ENCODE measurements at regions not wholly inside any gene's neighbourhood (a gene's known extent, or its start where the extent isn't known, plus 50 kb on each side); places are given as distances from the start of the nearest gene placed in this dataset.

DNA sequence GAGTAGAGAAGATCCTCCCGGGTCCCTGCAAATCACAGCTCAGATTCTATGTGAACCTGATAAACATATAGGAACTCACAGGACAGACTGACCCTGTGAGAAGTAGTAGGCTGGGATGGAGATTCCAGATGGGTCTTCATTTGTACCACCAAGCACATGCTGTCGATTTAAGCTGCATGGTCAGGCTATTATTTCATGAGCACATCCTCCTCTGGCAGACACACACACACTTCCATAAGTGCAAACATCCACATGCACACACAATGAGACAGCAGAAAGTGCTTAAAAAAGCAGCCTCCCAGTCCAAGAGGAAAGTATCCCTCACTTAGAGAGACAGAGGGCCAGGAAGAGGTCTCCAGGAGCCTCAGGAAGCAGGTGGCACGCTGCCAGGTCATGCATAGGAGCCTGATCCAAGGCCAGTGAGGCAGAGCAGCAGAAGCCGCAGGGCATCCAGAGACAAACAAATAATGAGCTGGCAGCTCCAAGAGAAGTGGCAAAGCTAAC lies 131.8 kb downstream of the UNC5CL start:
- ATAC-seq, result no peak

DNA sequence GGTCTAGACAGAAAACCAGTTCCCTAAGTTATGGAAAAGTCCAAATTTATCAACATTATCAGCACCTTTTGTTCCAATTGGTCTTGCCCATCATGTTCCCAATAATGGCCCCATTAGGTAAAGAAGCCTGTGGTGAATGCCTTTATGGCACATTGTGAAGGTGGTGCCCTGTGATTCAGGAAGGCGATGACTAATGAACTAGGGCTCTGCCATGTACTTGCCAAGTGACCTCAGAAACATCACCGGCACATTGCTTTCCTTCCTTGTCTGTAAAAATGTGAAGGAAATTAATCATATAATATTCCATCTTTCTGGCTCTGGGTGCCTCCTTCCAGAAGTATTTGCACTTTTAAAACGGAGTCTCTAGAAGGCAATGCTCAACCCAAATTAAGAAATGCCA lies 132.3 kb downstream of the UNC5CL start:
- ATAC-seq, result no peak

DNA sequence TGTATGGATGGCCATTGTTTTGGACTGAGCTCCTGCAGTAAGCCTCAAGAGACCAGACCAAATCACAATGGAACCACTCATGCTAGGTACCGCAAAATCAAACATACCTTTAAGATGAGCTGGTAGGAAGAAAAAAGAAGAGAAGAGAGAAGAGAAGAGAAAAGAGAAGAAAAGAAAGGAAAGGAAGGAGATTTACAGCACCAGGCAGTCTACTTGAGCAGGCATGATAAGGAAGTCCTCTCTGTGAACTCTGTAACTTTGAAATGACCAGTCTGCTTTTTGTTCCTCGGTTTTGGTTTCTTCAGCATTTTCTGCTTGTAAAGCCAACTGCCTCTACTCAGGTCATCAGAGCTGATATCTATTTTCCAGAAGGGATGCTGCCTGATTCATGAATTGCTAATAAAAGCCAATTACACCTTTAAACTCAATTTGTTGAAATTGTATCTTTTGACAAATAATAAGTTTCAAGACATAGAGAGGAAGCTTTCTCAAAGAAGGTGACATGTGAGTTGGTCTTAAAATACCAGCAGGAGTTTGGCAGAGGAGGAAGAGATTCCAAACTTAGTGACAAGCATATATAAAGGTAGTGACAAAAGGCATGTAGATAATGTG lies 134.3 kb downstream of the UNC5CL start:
- ATAC-seq, result no peak

DNA sequence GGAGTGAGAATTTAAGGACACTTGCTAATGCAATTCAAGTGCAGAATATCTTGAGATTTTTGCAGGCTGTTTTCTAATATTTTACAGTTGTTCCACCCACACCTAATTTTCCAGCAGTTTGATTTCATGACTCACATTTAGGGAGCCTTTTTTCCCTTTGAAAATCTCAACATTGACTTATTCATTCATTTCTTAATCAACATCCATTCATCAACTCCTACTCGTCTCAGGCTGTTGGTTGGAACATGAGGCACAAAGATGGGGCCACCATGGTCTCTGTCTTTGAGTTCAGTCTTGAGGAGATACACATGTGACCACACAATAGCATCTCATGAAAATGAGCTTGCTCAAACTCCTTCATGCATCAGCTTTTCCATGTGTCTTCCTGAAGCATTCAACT lies 135.6 kb downstream of the UNC5CL start:
- ATAC-seq, result no peak

GRCh38 chr6:40901322-40902055 lies 137.5 kb downstream of the UNC5CL start:
- ATAC-seq, result no peak

- ATAC-seq, result no peak
Observed at GRCh38 chr6:40900791-40901190, 138.2 kb downstream of the UNC5CL start.

- ATAC-seq, result no peak
Observed at GRCh38 chr6:40899684-40900155, 139.3 kb downstream of the UNC5CL start.

DNA sequence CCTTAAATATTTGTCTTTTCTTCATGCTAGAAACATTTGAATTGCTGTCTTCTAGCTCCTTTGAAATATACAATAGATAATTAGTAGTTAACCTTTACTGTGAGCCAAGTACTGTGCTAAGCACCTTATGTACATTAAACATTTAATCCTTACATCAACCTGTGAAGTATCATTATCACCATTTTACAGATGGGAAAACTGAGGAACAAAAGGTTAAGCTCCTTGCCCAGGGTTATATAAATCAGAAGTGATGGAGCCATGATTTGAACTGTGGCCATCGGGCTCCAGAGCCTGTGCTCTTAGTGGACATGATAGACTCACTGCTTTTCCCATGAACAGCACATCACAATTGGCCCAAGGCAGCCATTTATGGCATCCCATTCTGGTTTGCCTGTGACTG lies 140.9 kb downstream of the UNC5CL start:
- ATAC-seq, result no peak

- ATAC-seq, result no peak
Observed at GRCh38 chr6:40897390-40898003, 141.5 kb downstream of the UNC5CL start.

DNA sequence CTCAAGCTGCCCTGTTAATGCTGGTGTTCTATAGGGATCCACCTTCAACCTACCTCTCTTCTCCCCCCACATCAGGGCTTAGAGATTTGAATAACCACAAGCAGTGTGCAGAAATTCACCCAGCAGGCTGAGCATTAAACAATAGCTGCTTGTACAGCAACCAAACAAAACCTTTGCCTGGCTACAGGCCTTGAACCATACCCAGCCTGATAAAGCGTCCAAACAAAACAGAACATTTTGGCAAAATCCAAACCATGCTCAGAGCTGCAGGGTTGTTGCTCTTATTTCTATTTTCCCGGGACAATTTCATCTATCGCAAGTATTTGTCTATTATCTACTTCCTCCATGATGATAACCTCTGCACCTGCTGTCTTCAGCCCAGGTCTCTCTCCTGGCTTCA lies 142.3 kb downstream of the UNC5CL start:
- ATAC-seq, result no peak

- ATAC-seq, result no peak
Observed at GRCh38 chr6:40894962-40895799, 143.8 kb downstream of the UNC5CL start.

GRCh38 chr6:40893021-40893420 lies 146.0 kb downstream of the UNC5CL start:
- no peak for ATAC-seq

DNA sequence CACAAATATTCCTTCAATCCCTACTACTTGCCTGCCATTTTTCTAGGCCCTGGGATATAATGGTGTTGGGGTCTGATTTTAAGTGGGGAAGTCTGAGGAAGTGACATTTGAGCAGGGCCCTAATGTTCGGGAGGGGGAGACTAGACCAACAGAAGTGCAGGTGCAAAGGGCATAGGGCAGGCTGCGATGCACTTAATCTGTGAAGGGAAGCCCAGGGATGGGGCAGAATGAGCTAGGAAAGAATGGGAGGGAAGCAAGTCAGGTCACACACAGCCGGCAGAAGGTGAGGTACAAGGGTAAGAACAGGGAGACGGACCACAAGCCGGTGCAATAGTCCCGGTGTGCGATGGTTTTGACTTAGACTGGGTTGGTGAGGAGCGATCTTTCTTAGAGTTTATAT lies 146.8 kb downstream of the UNC5CL start:
- ATAC-seq, result no peak

- ATAC-seq, result no peak
Observed at GRCh38 chr6:40891686-40892085, 147.3 kb downstream of the UNC5CL start.

DNA sequence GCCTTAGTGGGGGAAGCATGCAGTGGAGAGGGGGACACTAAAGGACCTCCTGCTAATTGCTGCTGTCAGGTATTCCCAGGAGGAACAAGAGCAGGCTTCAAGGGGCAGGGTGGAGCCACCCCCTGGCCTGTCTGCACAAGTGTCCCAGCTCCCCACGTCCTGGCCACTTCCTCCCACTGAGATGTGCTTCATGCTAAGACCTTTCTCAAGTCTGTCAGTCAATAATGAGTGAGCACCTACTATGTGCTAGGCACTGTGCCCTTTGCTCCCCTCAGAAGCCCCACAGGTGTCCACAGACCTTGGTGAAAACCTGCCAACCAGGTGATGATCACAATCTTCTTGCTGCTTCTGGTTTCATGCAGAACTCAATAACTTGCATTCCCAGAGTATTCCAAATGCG lies 147.9 kb downstream of the UNC5CL start:
- ATAC-seq, result no peak

DNA sequence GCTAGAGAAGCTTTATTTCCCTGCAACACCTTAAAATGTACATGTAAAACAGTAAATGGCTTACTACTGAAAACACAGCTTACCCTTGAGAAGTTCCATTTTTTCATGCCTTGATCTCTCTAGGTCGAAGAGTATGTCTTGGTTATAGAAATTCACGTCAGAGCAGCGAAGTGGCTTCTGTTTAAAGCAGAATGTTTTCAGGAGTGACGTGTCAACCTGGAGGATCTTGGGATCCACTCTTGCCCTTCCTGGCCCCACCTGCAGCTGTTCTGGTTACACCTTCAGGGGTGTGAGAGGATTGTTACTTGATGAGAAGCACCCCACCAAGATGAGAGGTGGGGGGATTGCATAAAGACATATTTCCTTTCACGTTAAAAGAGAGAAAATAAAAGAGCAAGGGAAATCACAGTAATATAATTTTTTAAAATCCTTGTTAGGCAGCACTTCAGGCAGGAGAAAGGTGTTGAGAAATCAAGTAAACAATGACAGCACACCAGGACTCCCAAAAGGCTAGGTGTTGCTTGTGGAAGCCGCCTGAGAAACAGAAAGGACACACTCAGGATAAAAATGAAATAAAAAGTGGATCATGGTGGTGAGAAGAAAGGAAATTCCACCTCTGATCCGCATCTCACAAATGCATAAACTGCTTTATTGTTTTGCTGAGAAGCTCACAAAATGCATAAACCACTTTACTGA lies 149.7 kb downstream of the UNC5CL start:
- ATAC-seq, result no peak

- ATAC-seq, result no peak
Observed at GRCh38 chr6:40888456-40888990, 150.5 kb downstream of the UNC5CL start.

DNA sequence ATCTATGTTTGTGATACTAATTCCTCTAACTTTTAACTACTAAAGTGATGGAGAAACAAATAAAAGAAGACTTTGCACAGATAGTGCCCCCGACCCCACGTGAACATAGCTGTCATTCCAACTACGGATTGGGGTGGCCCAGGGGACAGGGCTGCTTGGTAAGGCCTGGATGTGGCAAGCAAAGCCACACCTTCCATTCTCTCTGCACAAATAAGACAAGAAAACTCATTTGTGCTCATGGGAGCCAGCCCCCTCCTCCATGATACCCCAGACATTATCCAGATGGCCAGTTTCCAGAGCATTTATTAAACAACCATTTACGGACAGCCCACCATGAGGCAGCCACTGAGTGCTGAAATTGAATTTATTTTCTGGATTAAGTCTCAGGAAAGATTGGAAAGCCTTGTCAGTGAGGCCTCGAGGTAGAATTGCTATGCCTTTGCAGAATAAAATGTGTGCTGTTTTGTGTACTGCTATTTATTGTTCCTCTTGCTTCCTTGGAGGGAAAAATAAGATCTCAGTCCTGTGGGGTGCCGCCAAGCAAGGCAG lies 151.2 kb downstream of the UNC5CL start:
- ATAC-seq, result no peak

DNA sequence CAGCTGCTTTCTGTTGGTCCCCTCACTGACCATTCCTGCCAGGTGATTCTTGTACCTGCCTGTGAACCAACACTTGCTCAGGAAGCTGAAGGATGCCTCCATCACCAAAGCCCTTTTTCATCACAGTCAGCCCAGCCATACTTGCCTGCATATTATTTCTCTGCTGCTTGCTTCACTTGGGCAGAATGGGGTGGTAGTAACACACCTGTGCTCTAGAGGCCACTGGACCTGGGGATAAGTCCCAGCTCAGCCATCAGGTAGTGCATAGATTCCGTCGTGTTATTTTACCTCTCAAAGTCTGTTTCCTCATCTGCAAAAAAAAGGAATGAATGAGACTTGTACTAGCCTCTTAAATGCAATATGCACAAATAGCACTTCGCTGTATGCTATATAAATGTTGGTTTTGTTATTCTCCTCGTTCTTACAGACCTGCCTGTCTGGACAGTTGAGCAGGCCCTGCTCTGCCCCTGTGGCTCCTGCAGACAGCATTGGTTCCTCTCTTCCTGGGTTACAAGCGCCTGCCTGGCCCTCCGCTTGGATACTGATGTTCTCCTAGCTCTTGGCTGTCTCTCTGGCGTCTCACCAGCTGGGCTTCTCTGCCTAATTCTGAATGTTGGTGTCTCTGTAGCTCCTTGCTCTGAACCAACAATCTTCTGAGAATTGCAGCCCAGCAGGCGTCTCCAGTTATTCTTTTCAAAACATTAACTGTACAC lies 151.8 kb downstream of the UNC5CL start:
- no peak for ATAC-seq

- ATAC-seq, result no peak
Observed at GRCh38 chr6:40885139-40885774, 153.8 kb downstream of the UNC5CL start.
